ENCODE measurements at regions not wholly inside any gene's neighbourhood (a gene's known extent, or its start where the extent isn't known, plus 50 kb on each side); places are given as distances from the start of the nearest gene placed in this dataset.

DNA sequence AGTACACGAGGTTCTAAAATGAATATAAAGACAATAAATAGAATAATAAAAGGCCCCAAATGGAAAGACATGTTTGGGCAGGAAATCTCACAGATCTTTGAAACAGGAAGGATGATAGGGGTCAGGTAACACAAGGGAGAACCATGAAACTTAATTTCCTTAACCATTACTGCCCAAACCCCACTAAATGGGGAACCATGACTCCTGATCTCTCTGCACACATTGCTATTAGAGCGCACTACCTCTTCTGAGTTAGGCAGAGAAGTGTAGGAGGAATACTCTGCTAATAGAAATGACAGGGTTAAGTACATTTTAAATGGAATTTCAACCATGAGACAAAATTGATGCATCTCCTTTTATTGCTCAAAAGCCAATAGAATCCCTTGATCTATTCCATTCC, 213.7 kb upstream of the SETBP1 start:
- no peak for DNase-seq (ENCODE audit: low spot score)
- Mint-ChIP-seq H3K4me3 (ENCODE audit: unreplicated experiment) (no peak overlapping the region), H3K4me1 (ENCODE audit: low read depth) (peaks cover 17% of the 10 kb centered on the region), H3K9me3 (ENCODE audit: low read depth) (no peaks in the 10 kb centered on the region), H3K36me3 (ENCODE audit: low read depth) (no peaks in the 10 kb centered on the region), H3K27me3 (ENCODE audit: low read depth) (no peaks in the 10 kb centered on the region), H3K27ac (ENCODE audit: unreplicated experiment) (no peak overlapping the region)
- no peak for TF ChIP-seq CTCF (IDR thresholded peaks at IDR 0.05)

- H3K4me1 Mint-ChIP-seq (ENCODE audit: low read depth): peaks cover 17% of the 10 kb centered on the region
- H3K36me3 Mint-ChIP-seq (ENCODE audit: low read depth): no peaks in the 10 kb centered on the region
- no peak for DNase-seq (ENCODE audit: low spot score)
- H3K4me3 Mint-ChIP-seq (ENCODE audit: unreplicated experiment): no peak overlapping the region
- no peak for TF ChIP-seq CTCF (IDR thresholded peaks at IDR 0.05)
- H3K27ac Mint-ChIP-seq (ENCODE audit: unreplicated experiment): no peak overlapping the region
- H3K9me3 Mint-ChIP-seq (ENCODE audit: low read depth): no peaks in the 10 kb centered on the region
- H3K27me3 Mint-ChIP-seq (ENCODE audit: low read depth): no peaks in the 10 kb centered on the region
Measured at GRCh38 chr18:44467718-44468117, 213.0 kb upstream of the SETBP1 start.

GRCh38 chr18:44473394-44474066, 207.2 kb upstream of the SETBP1 start:
- TF ChIP-seq CTCF (IDR thresholded peaks at IDR 0.05): no peak
- no peak for DNase-seq (ENCODE audit: low spot score)
- Mint-ChIP-seq H3K4me1 (ENCODE audit: low read depth) (peaks cover 3% of the 10 kb centered on the region), H3K27ac (ENCODE audit: unreplicated experiment) (no peak overlapping the region), H3K4me3 (ENCODE audit: unreplicated experiment) (no peak overlapping the region), H3K9me3 (ENCODE audit: low read depth) (peaks cover 4% of the 10 kb centered on the region), H3K36me3 (ENCODE audit: low read depth) (no peaks in the 10 kb centered on the region), H3K27me3 (ENCODE audit: low read depth) (no peaks in the 10 kb centered on the region)

DNA sequence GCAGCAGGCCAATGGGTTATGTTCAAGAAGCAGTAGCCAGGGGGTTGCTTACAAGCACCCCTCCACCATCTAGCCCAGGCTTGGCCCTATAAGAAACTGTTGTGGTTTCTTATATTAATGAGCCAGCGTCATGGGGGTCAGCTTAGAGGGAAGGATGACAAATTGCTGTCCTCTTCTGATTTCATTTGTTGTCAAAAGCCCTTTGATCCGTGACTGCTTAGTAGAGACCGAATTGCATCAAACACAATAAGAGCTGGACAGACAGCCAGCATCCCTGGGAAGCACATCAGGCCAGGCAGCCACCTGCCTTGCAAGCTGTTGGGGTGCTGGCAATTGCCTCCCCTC, 206.6 kb upstream of the SETBP1 start:
- peaks cover 3% of the 10 kb centered on the region for H3K4me1 Mint-ChIP-seq (ENCODE audit: low read depth)
- no peak overlapping the region for H3K27ac Mint-ChIP-seq (ENCODE audit: unreplicated experiment)

GRCh38 chr18:44474591-44474990, 206.1 kb upstream of the SETBP1 start:
- TF ChIP-seq CTCF (IDR thresholded peaks at IDR 0.05): no peak
- DNase-seq (ENCODE audit: low spot score): no peak
- Mint-ChIP-seq H3K4me1 (ENCODE audit: low read depth) (peaks cover 3% of the 10 kb centered on the region), H3K27me3 (ENCODE audit: low read depth) (no peaks in the 10 kb centered on the region), H3K9me3 (ENCODE audit: low read depth) (peaks cover 10% of the 10 kb centered on the region), H3K36me3 (ENCODE audit: low read depth) (no peaks in the 10 kb centered on the region), H3K4me3 (ENCODE audit: unreplicated experiment) (no peak overlapping the region), H3K27ac (ENCODE audit: unreplicated experiment) (no peak overlapping the region)

More for the DNA sequence above, 206.6 kb upstream of the SETBP1 start:
- no peak for TF ChIP-seq CTCF (IDR thresholded peaks at IDR 0.05)
- peaks cover 9% of the 10 kb centered on the region for H3K9me3 Mint-ChIP-seq (ENCODE audit: low read depth)
- H3K36me3 Mint-ChIP-seq (ENCODE audit: low read depth): no peaks in the 10 kb centered on the region
- no peak overlapping the region for H3K4me3 Mint-ChIP-seq (ENCODE audit: unreplicated experiment)
- no peaks in the 10 kb centered on the region for H3K27me3 Mint-ChIP-seq (ENCODE audit: low read depth)
- DNase-seq (ENCODE audit: low spot score): no peak

Data from chondrocyte (in vitro differentiated cells).